Fibroblast of lung (primary cell): ENCODE measurements at regions not wholly inside any gene's neighbourhood (a gene's known extent, or its start where the extent isn't known, plus 50 kb on each side); places are given as distances from the start of the nearest gene placed in this dataset.

Experiments used
- DNase-seq, 2 donors: peaks; one replicate each; pipeline versions ENCODE4 v3.0.0 to v3.0.0-alpha.2; 2010; ENCODE audit warnings: low read depth in 2 of 2
- H2AFZ ChIP-seq: 2 replicates; pipeline ENCODE4 v1.5.1; 2012; ENCODE audit warnings: low read length, control low read depth, inconsistent platforms
- H3K27ac ChIP-seq: 2 replicates; pipeline ENCODE4 v1.5.1; 2011; ENCODE audit warnings: low read length, control low read depth; ENCODE audit not compliant: insufficient read depth
- H3K27me3 ChIP-seq: 2 replicates; pipeline ENCODE4 v1.5.1; 2011; ENCODE audit warnings: mild to moderate bottlenecking, low read length; ENCODE audit not compliant: control insufficient read depth, insufficient read depth
- H3K36me3 ChIP-seq: 2 replicates; pipeline ENCODE4 v1.5.1; 2011; ENCODE audit warnings: low read length; ENCODE audit not compliant: control insufficient read depth, insufficient read depth
- H3K4me1 ChIP-seq: 2 replicates; pipeline ENCODE4 v1.5.1; 2011; ENCODE audit warnings: low read length; ENCODE audit not compliant: control insufficient read depth, insufficient read depth; ENCODE audit errors: extremely low read depth
- H3K4me2 ChIP-seq: 2 replicates; pipeline ENCODE4 v1.5.1; 2011; ENCODE audit warnings: low read length, control low read depth; ENCODE audit not compliant: insufficient read depth; ENCODE audit errors: extremely low read depth
- H3K4me3 ChIP-seq, 4 experiments: fragments of 200-600 bp in 1 of 4; sonication (generic) in 1 of 4; replicated peaks in 1 of 4; 2 replicates each; pipeline ENCODE4 v1.5.1; 2011 to 2016; ENCODE audit warnings: low read length in 4 of 4, low read depth in 3 of 4, mild to moderate bottlenecking in 3 of 4, control low read depth in 2 of 4, inconsistent platforms in 1 of 4, mixed read lengths in 1 of 4; ENCODE audit not compliant: insufficient read depth in 1 of 4; ENCODE audit errors: control extremely low read depth in 1 of 4
- H3K79me2 ChIP-seq: 2 replicates; pipeline ENCODE4 v1.5.1; 2012; ENCODE audit warnings: mild to moderate bottlenecking, low read length, inconsistent platforms; ENCODE audit not compliant: control insufficient read depth, insufficient read depth
- H3K9ac ChIP-seq: 2 replicates; pipeline ENCODE4 v1.5.1; 2011; ENCODE audit warnings: mild to moderate bottlenecking, low read length, control low read depth; ENCODE audit not compliant: insufficient read depth
- H3K9me3 ChIP-seq: 2 replicates; pipeline ENCODE4 v1.5.1; 2012; ENCODE audit warnings: low read depth, low read length; ENCODE audit not compliant: control insufficient read depth, insufficient read depth
- H4K20me1 ChIP-seq: 2 replicates; pipeline ENCODE4 v1.5.1; 2011; ENCODE audit warnings: low read length; ENCODE audit not compliant: control insufficient read depth, insufficient read depth; ENCODE audit errors: extremely low read depth
- CTCF ChIP-seq, 2 donors: IDR thresholded peaks in 1 of 2; conservative IDR thresholded peaks in 1 of 2; 1 replicate in 1 of 2; 2 replicates in 1 of 2; pipeline ENCODE4 v1.5.1; 2011 to 2012; ENCODE audit warnings: low read length in 2 of 2, control low read depth in 1 of 2, inconsistent platforms in 1 of 2, low read depth in 1 of 2, mild to moderate bottlenecking in 1 of 2
- EZH2 ChIP-seq: IDR thresholded peaks from 2 replicates; pipeline ENCODE4 v1.5.1; 2012; ENCODE audit warnings: low read length, control low read depth, mild to moderate bottlenecking; ENCODE audit errors: missing control alignments

GRCh38 chr6:3577517-3577916 lies 120.7 kb upstream of the SLC22A23 start:
- Histone ChIP-seq H3K4me3 (no peak overlapping the region), H2AFZ (no peak overlapping the region), H4K20me1 (no peaks in the 10 kb centered on the region), H3K9ac (no peak overlapping the region), H3K4me2 (no peak overlapping the region), H3K9me3 (no peaks in the 10 kb centered on the region), H3K4me1 (no peaks in the 10 kb centered on the region), H3K27ac (no peak overlapping the region), H3K27me3 (peaks cover 6% of the 10 kb centered on the region), H3K36me3 (no peaks in the 10 kb centered on the region), H3K79me2 (no peaks in the 10 kb centered on the region)
- DNase-seq: no peak
- TF ChIP-seq CTCF (conservative IDR thresholded peaks at IDR 0.05 in 1 of 2, IDR thresholded peaks at IDR 0.05 in 1 of 2; ENCODE audit: low read depth in 1 of 2, low read length in 2 of 2): no peak

GRCh38 chr6:3575701-3576100 lies 118.9 kb upstream of the SLC22A23 start:
- Histone ChIP-seq H3K9me3 (no peaks in the 10 kb centered on the region), H3K9ac (no peak overlapping the region), H3K4me1 (no peaks in the 10 kb centered on the region), H3K27me3 (peaks cover 10% of the 10 kb centered on the region), H3K79me2 (no peaks in the 10 kb centered on the region), H3K27ac (no peak overlapping the region), H4K20me1 (no peaks in the 10 kb centered on the region), H3K4me2 (no peak overlapping the region), H3K4me3 (no peak overlapping the region), H2AFZ (no peak overlapping the region), H3K36me3 (no peaks in the 10 kb centered on the region)
- no peak for DNase-seq
- TF ChIP-seq CTCF (conservative IDR thresholded peaks at IDR 0.05 in 1 of 2, IDR thresholded peaks at IDR 0.05 in 1 of 2; ENCODE audit: low read depth in 1 of 2, low read length in 2 of 2) (no peak), EZH2 (no peak)

DNA sequence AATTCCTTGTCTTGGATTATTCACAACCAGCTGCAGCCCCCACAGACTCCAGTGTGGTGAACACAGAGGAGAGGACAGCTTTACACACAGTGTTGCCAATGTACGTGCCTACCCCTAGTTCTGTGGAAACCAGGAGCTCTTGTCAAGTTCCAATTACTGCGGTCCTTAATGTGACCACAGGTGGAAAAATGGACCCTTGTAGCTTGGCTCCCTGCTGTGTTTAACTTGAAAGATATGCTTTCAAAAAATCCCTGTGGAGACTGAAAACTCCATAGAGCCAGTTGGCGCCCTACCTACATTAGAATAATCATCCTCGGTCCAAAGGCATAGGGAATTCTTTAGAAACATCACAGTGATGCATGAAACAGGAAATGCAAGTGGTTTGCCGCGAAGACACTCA lies 118.3 kb upstream of the SLC22A23 start:
- no peak overlapping the region for H3K4me3 ChIP-seq
- H2AFZ ChIP-seq: no peak overlapping the region
- no peak overlapping the region for H3K9ac ChIP-seq
- H3K27me3 ChIP-seq: peaks cover 10% of the 10 kb centered on the region
- H3K79me2 ChIP-seq: no peaks in the 10 kb centered on the region
- H4K20me1 ChIP-seq: no peaks in the 10 kb centered on the region
- no peak for TF ChIP-seq EZH2
- no peak for TF ChIP-seq CTCF (conservative IDR thresholded peaks at IDR 0.05 in 1 of 2, IDR thresholded peaks at IDR 0.05 in 1 of 2; ENCODE audit: low read depth in 1 of 2, low read length in 2 of 2)
- H3K36me3 ChIP-seq: no peaks in the 10 kb centered on the region
- no peak overlapping the region for H3K4me2 ChIP-seq
- no peak overlapping the region for H3K27ac ChIP-seq
- H3K4me1 ChIP-seq: no peaks in the 10 kb centered on the region
- no peak for DNase-seq
- no peaks in the 10 kb centered on the region for H3K9me3 ChIP-seq
